ENCODE measurements at regions not wholly inside any gene's neighbourhood (a gene's known extent, or its start where the extent isn't known, plus 50 kb on each side); places are given as distances from the start of the nearest gene placed in this dataset.

- no peak overlapping the region for H3K4me2 ChIP-seq (ENCODE audit: low read length)
- no peaks in the 10 kb centered on the region for H3K36me3 ChIP-seq (ENCODE audit: control insufficient read depth, insufficient read depth, low read length)
- no peaks in the 10 kb centered on the region for H3K27me3 ChIP-seq (ENCODE audit: control insufficient read depth, insufficient read depth, low read length)
- no peak for TF ChIP-seq CTCF (IDR thresholded peaks at IDR 0.05)
- H3K79me2 ChIP-seq, result no peaks in the 10 kb centered on the region
- H3K27ac ChIP-seq, result no peak overlapping the region
- no peak overlapping the region for H3K4me3 ChIP-seq (ENCODE audit: low read depth, low read length)
- H3K9ac ChIP-seq, result no peak overlapping the region
- no peak overlapping the region for H2AFZ ChIP-seq
- no peaks in the 10 kb centered on the region for H3K4me1 ChIP-seq
- H3K9me3 ChIP-seq (ENCODE audit: control insufficient read depth, low read length), result no peaks in the 10 kb centered on the region
Measured at GRCh38 chr5:135714126-135714894, 120.2 kb upstream of the SLC25A48 start.

GRCh38 chr5:135713161-135713915 lies 121.1 kb upstream of the SLC25A48 start:
- Histone ChIP-seq H3K36me3 (ENCODE audit: control insufficient read depth, insufficient read depth, low read length) (no peaks in the 10 kb centered on the region), H2AFZ (no peak overlapping the region), H3K9me3 (ENCODE audit: control insufficient read depth, low read length) (no peaks in the 10 kb centered on the region), H3K9ac (no peak overlapping the region), H3K4me1 (no peaks in the 10 kb centered on the region), H3K79me2 (no peaks in the 10 kb centered on the region), H3K27ac (no peak overlapping the region), H3K27me3 (ENCODE audit: control insufficient read depth, insufficient read depth, low read length) (no peaks in the 10 kb centered on the region), H3K4me3 (ENCODE audit: low read depth, low read length) (no peak overlapping the region), H3K4me2 (ENCODE audit: low read length) (no peak overlapping the region)
- TF ChIP-seq CTCF (IDR thresholded peaks at IDR 0.05), result no peak

GRCh38 chr5:135711911-135712310 lies 122.6 kb upstream of the SLC25A48 start:
- Histone ChIP-seq H3K4me1 (no peaks in the 10 kb centered on the region), H3K9me3 (ENCODE audit: control insufficient read depth, low read length) (no peaks in the 10 kb centered on the region)
- no peak for TF ChIP-seq CTCF (IDR thresholded peaks at IDR 0.05)

GRCh38 chr5:135710045-135710675 lies 124.3 kb upstream of the SLC25A48 start:
- no peak for TF ChIP-seq CTCF (IDR thresholded peaks at IDR 0.05)
- H3K27me3 ChIP-seq (ENCODE audit: control insufficient read depth, insufficient read depth, low read length), result no peaks in the 10 kb centered on the region
- H3K9ac ChIP-seq, result no peak overlapping the region
- no peaks in the 10 kb centered on the region for H3K79me2 ChIP-seq
- no peak overlapping the region for H3K4me3 ChIP-seq (ENCODE audit: low read depth, low read length)
- H3K9me3 ChIP-seq (ENCODE audit: control insufficient read depth, low read length), result no peaks in the 10 kb centered on the region
- no peaks in the 10 kb centered on the region for H3K36me3 ChIP-seq (ENCODE audit: control insufficient read depth, insufficient read depth, low read length)
- no peaks in the 10 kb centered on the region for H3K4me1 ChIP-seq
- H3K4me2 ChIP-seq (ENCODE audit: low read length), result no peak overlapping the region
- H3K27ac ChIP-seq, result no peak overlapping the region
- no peak overlapping the region for H2AFZ ChIP-seq

More at GRCh38 chr5:135711911-135712310, 122.6 kb upstream of the SLC25A48 start:
- no peak overlapping the region for H2AFZ ChIP-seq
- H3K27me3 ChIP-seq (ENCODE audit: control insufficient read depth, insufficient read depth, low read length), result no peaks in the 10 kb centered on the region
- H3K79me2 ChIP-seq, result no peaks in the 10 kb centered on the region
- no peaks in the 10 kb centered on the region for H3K36me3 ChIP-seq (ENCODE audit: control insufficient read depth, insufficient read depth, low read length)
- no peak overlapping the region for H3K27ac ChIP-seq
- no peak overlapping the region for H3K9ac ChIP-seq
- H3K4me3 ChIP-seq (ENCODE audit: low read depth, low read length), result no peak overlapping the region
- H3K4me2 ChIP-seq (ENCODE audit: low read length), result no peak overlapping the region

All from parathyroid adenoma (tissue), 2 donors.